ENCODE measurements at regions not wholly inside any gene's neighbourhood (a gene's known extent, or its start where the extent isn't known, plus 50 kb on each side); places are given as distances from the start of the nearest gene placed in this dataset.

GRCh38 chr4:32994981-32995881 is 2275.1 kb downstream of the PCDH7 start:
- TF ChIP-seq CTCF (IDR thresholded peaks at IDR 0.05; ENCODE audit: insufficient read depth in 1 of 2, low read depth in 1 of 2, low read length in 1 of 2, severe bottlenecking in 1 of 2, unreplicated experiment in 1 of 2) = no peak
- peak in 1 of 2 experiments; percentile 2 for DNase-seq
- no peak overlapping the region for H3K4me3 ChIP-seq (ENCODE audit: low read depth, low read length)
- Mint-ChIP-seq H3K27ac (ENCODE audit: unreplicated experiment) (no peak overlapping the region), H3K4me1 (ENCODE audit: low read depth, unreplicated experiment) (no peaks in the 10 kb centered on the region), H3K27me3 (ENCODE audit: insufficient read depth, unreplicated experiment) (no peaks in the 10 kb centered on the region), H3K9me3 (ENCODE audit: unreplicated experiment) (peaks cover 12% of the 10 kb centered on the region), H3K36me3 (ENCODE audit: insufficient read depth, unreplicated experiment) (no peaks in the 10 kb centered on the region), H3K4me3 (ENCODE audit: unreplicated experiment) (no peak overlapping the region)
- BruUV-seq (replicated peaks) = no TSS peak
- no peaks in the 10 kb centered on the region for H3K27me3 ChIP-seq (replicated peaks; ENCODE audit: control insufficient read depth, insufficient read depth, low read length)
- H3K4me1 ChIP-seq = peaks cover 4% of the 10 kb centered on the region; the same call in 1 of the 2 replicates
- no peaks in the 10 kb centered on the region for H3K36me3 ChIP-seq (ENCODE audit: control insufficient read depth, insufficient read depth, low read length)
- H3K9me3 ChIP-seq = no peaks in the 10 kb centered on the region; the same call in 1 of the 2 replicates
- CTCF ChIA-PET = no interaction called here
- intact Hi-C loops (cut with micrococcal nuclease; ENCODE audit: unreplicated experiment) = no loop called here
- POLR2A ChIA-PET = no interaction called here

GRCh38 chr4:33013282-33013681 is 2293.1 kb downstream of the PCDH7 start:
- CTCF ChIA-PET = no interaction called here
- H3K4me3 ChIP-seq (ENCODE audit: low read depth, low read length) = no peak overlapping the region
- TF ChIP-seq CTCF (IDR thresholded peaks at IDR 0.05; ENCODE audit: insufficient read depth in 1 of 2, low read depth in 1 of 2, low read length in 1 of 2, severe bottlenecking in 1 of 2, unreplicated experiment in 1 of 2) = no peak
- intact Hi-C loops (cut with micrococcal nuclease; ENCODE audit: unreplicated experiment) = no loop called here
- H3K27me3 ChIP-seq (replicated peaks; ENCODE audit: control insufficient read depth, insufficient read depth, low read length) = no peaks in the 10 kb centered on the region
- H3K4me1 ChIP-seq = no peaks in the 10 kb centered on the region
- no peak overlapping the region for H3K4me3 Mint-ChIP-seq (ENCODE audit: unreplicated experiment)
- POLR2A ChIA-PET = no interaction called here
- no peak overlapping the region for H3K27ac Mint-ChIP-seq (ENCODE audit: unreplicated experiment)
- H3K36me3 ChIP-seq (ENCODE audit: control insufficient read depth, insufficient read depth, low read length) = no peaks in the 10 kb centered on the region
- no peak for DNase-seq
- no peaks in the 10 kb centered on the region for H3K4me1 Mint-ChIP-seq (ENCODE audit: low read depth, unreplicated experiment)
- H3K9me3 Mint-ChIP-seq (ENCODE audit: unreplicated experiment) = no peaks in the 10 kb centered on the region
- H3K9me3 ChIP-seq = no peaks in the 10 kb centered on the region
- H3K36me3 Mint-ChIP-seq (ENCODE audit: insufficient read depth, unreplicated experiment) = no peaks in the 10 kb centered on the region
- no peaks in the 10 kb centered on the region for H3K27me3 Mint-ChIP-seq (ENCODE audit: insufficient read depth, unreplicated experiment)
- BruUV-seq (replicated peaks) = no TSS peak

- ChIA-PET CTCF (no interaction called here), POLR2A (no interaction called here)
- Histone ChIP-seq H3K36me3 (ENCODE audit: control insufficient read depth, insufficient read depth, low read length) (no peaks in the 10 kb centered on the region), H3K27me3 (replicated peaks; ENCODE audit: control insufficient read depth, insufficient read depth, low read length) (no peaks in the 10 kb centered on the region), H3K9me3 (no peaks in the 10 kb centered on the region), H3K4me1 (no peaks in the 10 kb centered on the region), H3K4me3 (ENCODE audit: low read depth, low read length) (no peak overlapping the region)
- no peak overlapping the region for H3K4me3 Mint-ChIP-seq (ENCODE audit: unreplicated experiment)
- no peaks in the 10 kb centered on the region for H3K9me3 Mint-ChIP-seq (ENCODE audit: unreplicated experiment)
- H3K36me3 Mint-ChIP-seq (ENCODE audit: insufficient read depth, unreplicated experiment) = no peaks in the 10 kb centered on the region
- no peak for TF ChIP-seq CTCF (IDR thresholded peaks at IDR 0.05; ENCODE audit: insufficient read depth in 1 of 2, low read depth in 1 of 2, low read length in 1 of 2, severe bottlenecking in 1 of 2, unreplicated experiment in 1 of 2)
- H3K27me3 Mint-ChIP-seq (ENCODE audit: insufficient read depth, unreplicated experiment) = no peaks in the 10 kb centered on the region
- intact Hi-C loops (cut with micrococcal nuclease; ENCODE audit: unreplicated experiment) = no loop called here
- no TSS peak for BruUV-seq (replicated peaks)
- no peak for DNase-seq
- H3K27ac Mint-ChIP-seq (ENCODE audit: unreplicated experiment) = no peak overlapping the region
- H3K4me1 Mint-ChIP-seq (ENCODE audit: low read depth, unreplicated experiment) = no peaks in the 10 kb centered on the region
Observed at GRCh38 chr4:33025236-33025635, 2305.1 kb downstream of the PCDH7 start.

Data from Caco-2 (cell line).